T-cell (primary cell): ENCODE measurements at regions not wholly inside any gene's neighbourhood (a gene's known extent, or its start where the extent isn't known, plus 50 kb on each side); places are given as distances from the start of the nearest gene placed in this dataset.

Experiments used
- ATAC-seq, 4 experiments: fragments of 200-7000 bp in 3 of 4; fragments of 150-1000 bp in 1 of 4; cut with Tn5 transposase; replicated peaks in 1 of 4; 1 replicate in 3 of 4; 2 replicates in 1 of 4; pipeline ENCODE4 v1.10.0; 2021; ENCODE audit warnings: moderate library complexity in 3 of 4, mild to moderate bottlenecking in 2 of 4, moderate number of reproducible peaks in 1 of 4
- CTCF ChIA-PET, 2 donors: fragments of 300-600 bp; sonication (Branson Sonifier 250); formaldehyde crosslinking; loops; one replicate each; lab custom pipeline; 2022; ENCODE audit warnings: antibody characterized with exemption in 2 of 2; lab: Charles Lee
- POLR2A ChIA-PET, 2 donors: fragments of 300-600 bp; sonication (Branson Sonifier 250); formaldehyde crosslinking; loops; one replicate each; lab custom pipeline; 2022; ENCODE audit warnings: antibody characterized with exemption in 2 of 2; lab: Charles Lee
- DNase-seq, 35 experiments: peaks; one replicate each; pipeline versions ENCODE4 v3.0.0 to v3.0.0-alpha.2; 2013 to 2023
- H3K27ac ChIP-seq: one replicate; pipeline ENCODE4 v1.5.1; 2013; ENCODE audit warnings: low read length
- H3K27me3 ChIP-seq, 2 experiments: replicated peaks in 1 of 2; 1 replicate in 1 of 2; 2 replicates in 1 of 2; pipeline versions ENCODE4 v1.6.1 to v1.7.0; 2013; ENCODE audit warnings: low read length in 1 of 2, mixed read lengths in 1 of 2; ENCODE audit not compliant: control insufficient read depth in 2 of 2, insufficient read depth in 2 of 2; ENCODE audit errors: extremely low read depth in 1 of 2
- H3K36me3 ChIP-seq, 2 donors: 1 replicate in 1 of 2; 2 replicates in 1 of 2; pipeline versions ENCODE4 v1.6.1 to v1.7.0; 2013; ENCODE audit warnings: low read length in 1 of 2; ENCODE audit not compliant: control insufficient read depth in 2 of 2, insufficient read depth in 1 of 2; ENCODE audit errors: extremely low read depth in 1 of 2
- H3K4me1 ChIP-seq, 2 experiments: 1 replicate in 1 of 2; 2 replicates in 1 of 2; pipeline versions ENCODE4 v1.6.1 to v1.7.0; 2013; ENCODE audit warnings: low read length in 2 of 2, mixed read lengths in 1 of 2; ENCODE audit not compliant: insufficient read depth in 2 of 2, control insufficient read depth in 1 of 2; ENCODE audit errors: extremely low read depth in 1 of 2
- H3K4me3 ChIP-seq, 2 donors: 1 replicate in 1 of 2; 2 replicates in 1 of 2; pipeline versions ENCODE4 v1.5.1 to v1.7.0; 2013; ENCODE audit warnings: mild to moderate bottlenecking in 2 of 2, low read length in 1 of 2, moderate library complexity in 1 of 2; ENCODE audit not compliant: control insufficient read depth in 1 of 2; ENCODE audit errors: extremely low read depth in 1 of 2
- H3K9me3 ChIP-seq: 2 replicates; pipeline ENCODE4 v1.7.0; 2013
- H3K27ac Mint-ChIP-seq, 2 donors: one replicate each; pipeline ENCODE4 v1.8.0; 2020 to 2021; ENCODE audit warnings: mild to moderate bottlenecking in 2 of 2, mixed read lengths in 2 of 2
- H3K27me3 Mint-ChIP-seq, 2 donors: one replicate each; pipeline ENCODE4 v1.8.0; 2021 to 2022; ENCODE audit warnings: mixed read lengths in 2 of 2
- H3K36me3 Mint-ChIP-seq: one replicate; pipeline ENCODE4 v1.8.0; 2021; ENCODE audit warnings: mixed read lengths
- H3K4me1 Mint-ChIP-seq, 3 donors: one replicate each; pipeline ENCODE4 v1.8.0; 2020 to 2022; ENCODE audit warnings: mixed read lengths in 3 of 3, mild to moderate bottlenecking in 1 of 3
- H3K4me3 Mint-ChIP-seq, 3 donors: one replicate each; pipeline ENCODE4 v1.8.0; 2020 to 2022; ENCODE audit warnings: mild to moderate bottlenecking in 3 of 3, mixed read lengths in 3 of 3, moderate library complexity in 3 of 3
- H3K9me3 Mint-ChIP-seq, 3 donors: one replicate each; pipeline ENCODE4 v1.8.0; 2020 to 2022; ENCODE audit warnings: mixed read lengths in 3 of 3
- WGBS: methylation state at CpG from one replicate; pipeline ENCODE4 v1.1.5; 2013; ENCODE audit warnings: missing lambda C conversion rate; ENCODE audit not compliant: insufficient coverage; 5-methylcytosine and 5-hydroxymethylcytosine counted together

DNA sequence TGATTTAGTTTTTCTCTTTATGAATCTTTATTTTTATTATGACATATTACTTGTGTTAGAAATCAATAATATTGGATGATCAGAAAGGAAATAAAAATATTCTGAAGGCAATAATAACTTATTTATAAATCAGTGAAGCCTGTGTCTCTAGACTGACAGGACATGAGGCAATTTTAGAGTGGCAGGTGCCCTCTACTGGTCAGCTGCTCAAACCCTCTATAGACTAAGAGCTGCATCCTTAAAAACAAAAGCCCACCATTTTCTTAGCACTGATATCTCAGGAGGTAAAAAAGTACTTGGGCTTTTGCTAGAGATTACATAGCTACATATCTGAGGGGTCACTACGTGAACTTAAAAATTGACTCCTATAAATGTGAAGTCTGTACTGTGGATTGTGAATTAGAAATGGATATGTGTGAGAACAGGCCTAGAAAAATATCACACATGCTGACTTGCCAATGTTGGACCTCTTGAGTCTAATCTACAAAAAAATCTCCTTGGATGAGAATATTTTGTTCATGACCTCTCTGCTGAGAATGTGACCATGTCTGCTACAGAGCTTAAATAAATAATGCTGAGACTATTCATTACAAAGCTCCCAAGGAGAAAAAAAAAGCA is 597.9 kb upstream of the ADAMTS5 start:
- Mint-ChIP-seq H3K4me3 (no peak overlapping the region), H3K27ac (no peak overlapping the region), H3K27me3 (no peaks in the 10 kb centered on the region), H3K9me3 (peaks cover 0 to 2% (median 0%) of the 10 kb centered on the region in 3 donors), H3K36me3 (no peaks in the 10 kb centered on the region), H3K4me1 (no peaks in the 10 kb centered on the region)
- ChIA-PET CTCF (no interaction called here), POLR2A (no interaction called here)
- Histone ChIP-seq H3K9me3 (no peaks in the 10 kb centered on the region), H3K4me3 (no peak overlapping the region), H3K4me1 (no peaks in the 10 kb centered on the region), H3K27me3 (no peaks in the 10 kb centered on the region), H3K36me3 (no peaks in the 10 kb centered on the region), H3K27ac (no peak overlapping the region)
- no peak for DNase-seq
- no CpG with 5 or more reads among the region's 1 CpG for WGBS
- ATAC-seq = no peak

DNA sequence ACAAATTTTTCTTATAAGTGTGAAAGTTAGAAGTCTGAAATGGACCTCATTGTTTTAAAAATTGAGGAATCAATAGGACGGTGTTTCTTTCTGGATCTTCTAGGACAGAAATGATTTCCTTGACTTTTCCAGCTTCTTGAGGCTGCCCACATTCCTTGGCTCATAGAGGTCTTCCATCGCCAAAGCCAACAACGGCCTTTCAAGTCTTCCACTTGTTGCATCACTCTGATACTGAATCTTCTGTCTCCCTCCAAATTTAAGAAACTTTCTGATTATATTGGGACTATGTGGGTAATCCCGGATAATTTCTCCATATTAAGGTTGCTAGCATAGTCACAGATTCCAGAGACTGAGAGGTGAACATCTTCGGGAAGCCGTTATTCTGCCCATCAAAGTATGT is 595.4 kb upstream of the ADAMTS5 start:
- 80% methylated on average over 2 of the region's 6 CpGs for WGBS
- Histone ChIP-seq H3K9me3 (no peaks in the 10 kb centered on the region), H3K4me1 (no peaks in the 10 kb centered on the region), H3K36me3 (no peaks in the 10 kb centered on the region), H3K27ac (no peak overlapping the region), H3K27me3 (no peaks in the 10 kb centered on the region), H3K4me3 (no peak overlapping the region)
- Mint-ChIP-seq H3K27ac (no peak overlapping the region), H3K4me3 (no peak overlapping the region), H3K9me3 (peaks cover 0 to 6% (median 2%) of the 10 kb centered on the region in 3 donors), H3K4me1 (no peaks in the 10 kb centered on the region), H3K36me3 (no peaks in the 10 kb centered on the region), H3K27me3 (no peaks in the 10 kb centered on the region)
- DNase-seq (no peak), ATAC-seq (no peak)
- POLR2A ChIA-PET = no interaction called here
- CTCF ChIA-PET = no interaction called here

DNA sequence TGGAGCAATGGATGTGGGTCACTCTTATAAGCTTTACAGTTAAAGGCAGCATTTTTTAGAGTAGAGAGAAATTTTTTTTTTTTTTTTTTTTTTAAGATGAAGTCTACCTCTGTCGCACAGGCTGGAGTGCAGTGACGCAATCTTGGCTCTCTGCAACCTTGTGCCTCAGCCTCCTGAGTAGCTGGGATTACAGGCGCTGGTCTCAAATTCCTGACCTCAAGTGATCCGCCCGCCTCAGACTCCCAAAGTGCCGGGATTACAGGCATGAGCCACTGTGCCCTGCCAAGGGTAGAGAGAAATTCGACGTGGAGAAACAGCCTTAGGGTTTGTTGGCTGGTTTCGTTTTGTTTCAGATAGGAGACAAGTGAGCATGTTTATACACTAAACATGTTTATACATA is 594.2 kb upstream of the ADAMTS5 start:
- DNase-seq (no peak), ATAC-seq (no peak)
- WGBS = 90% methylated on average over 3 of the region's 9 CpGs
- Mint-ChIP-seq H3K4me1 (no peaks in the 10 kb centered on the region), H3K9me3 (peaks cover 0 to 6% (median 2%) of the 10 kb centered on the region in 3 donors), H3K4me3 (no peak overlapping the region), H3K36me3 (no peaks in the 10 kb centered on the region), H3K27me3 (no peaks in the 10 kb centered on the region), H3K27ac (no peak overlapping the region)
- no peaks in the 10 kb centered on the region for H3K4me1 ChIP-seq
- no peaks in the 10 kb centered on the region for H3K27me3 ChIP-seq
- H3K9me3 ChIP-seq = no peaks in the 10 kb centered on the region
- ChIA-PET CTCF (no interaction called here), POLR2A (no interaction called here)
- H3K4me3 ChIP-seq = no peak overlapping the region
- H3K27ac ChIP-seq = no peak overlapping the region
- no peaks in the 10 kb centered on the region for H3K36me3 ChIP-seq

DNA sequence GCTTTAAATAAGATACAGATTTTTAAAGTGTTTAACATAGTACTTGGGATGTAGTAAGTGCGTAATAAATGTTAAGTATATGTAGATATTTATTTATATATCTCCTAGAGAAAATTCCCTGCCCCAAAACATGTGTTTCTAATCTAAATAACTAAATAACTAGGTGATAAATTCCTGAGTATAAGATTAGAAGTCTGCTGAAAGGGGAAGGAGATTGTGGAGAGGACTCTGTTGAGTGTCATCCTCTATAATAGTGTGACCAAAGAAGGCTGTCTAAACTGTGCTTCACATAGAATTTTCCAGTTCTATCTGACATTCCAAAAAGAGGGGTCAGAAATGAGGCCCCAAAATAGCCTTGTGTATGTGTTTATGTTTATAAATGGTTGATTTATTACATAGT is 590.5 kb upstream of the ADAMTS5 start:
- no peak for DNase-seq
- Histone ChIP-seq H3K36me3 (no peaks in the 10 kb centered on the region), H3K9me3 (peaks cover 4% of the 10 kb centered on the region), H3K4me1 (no peaks in the 10 kb centered on the region), H3K4me3 (no peak overlapping the region), H3K27me3 (no peaks in the 10 kb centered on the region), H3K27ac (no peak overlapping the region)
- POLR2A ChIA-PET = no interaction called here
- H3K27ac Mint-ChIP-seq = no peak overlapping the region
- WGBS = no CpG with 5 or more reads among the region's 1 CpG
- no peak for ATAC-seq
- peaks cover 7 to 13% (median 8%) of the 10 kb centered on the region in 3 donors for H3K9me3 Mint-ChIP-seq
- no peaks in the 10 kb centered on the region for H3K36me3 Mint-ChIP-seq
- CTCF ChIA-PET = no interaction called here
- no peaks in the 10 kb centered on the region for H3K4me1 Mint-ChIP-seq
- H3K4me3 Mint-ChIP-seq = no peak overlapping the region
- no peaks in the 10 kb centered on the region for H3K27me3 Mint-ChIP-seq

DNA sequence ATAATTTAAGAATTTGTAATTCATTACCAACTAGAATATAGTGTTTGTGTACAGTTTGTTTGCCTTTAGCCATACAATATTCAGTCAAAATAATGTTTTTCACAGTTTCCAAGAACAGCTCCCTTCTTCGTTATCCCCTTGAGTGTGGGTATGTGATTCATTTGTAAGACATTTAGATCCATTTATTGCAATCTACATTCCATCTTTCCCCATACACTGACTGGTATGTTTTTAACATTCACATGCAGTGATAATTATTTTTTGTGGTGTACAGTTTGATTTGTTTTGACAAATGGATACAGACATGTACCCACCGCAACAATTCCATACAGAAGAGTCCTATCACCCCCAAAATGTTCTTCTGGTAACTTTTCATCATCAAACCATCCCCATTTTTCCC is 589.1 kb upstream of the ADAMTS5 start:
- Histone ChIP-seq H3K4me1 (no peaks in the 10 kb centered on the region), H3K9me3 (peaks cover 4% of the 10 kb centered on the region), H3K27ac (no peak overlapping the region), H3K36me3 (no peaks in the 10 kb centered on the region), H3K4me3 (no peak overlapping the region), H3K27me3 (no peaks in the 10 kb centered on the region)
- WGBS = no CpG with 5 or more reads among the region's 2 CpGs
- Mint-ChIP-seq H3K9me3 (peaks cover 13 to 15% (median 13%) of the 10 kb centered on the region in 3 donors), H3K4me1 (no peaks in the 10 kb centered on the region), H3K4me3 (no peak overlapping the region), H3K36me3 (no peaks in the 10 kb centered on the region), H3K27me3 (no peaks in the 10 kb centered on the region), H3K27ac (no peak overlapping the region)
- POLR2A ChIA-PET = no interaction called here
- CTCF ChIA-PET = no interaction called here
- no peak for DNase-seq
- no peak for ATAC-seq

DNA sequence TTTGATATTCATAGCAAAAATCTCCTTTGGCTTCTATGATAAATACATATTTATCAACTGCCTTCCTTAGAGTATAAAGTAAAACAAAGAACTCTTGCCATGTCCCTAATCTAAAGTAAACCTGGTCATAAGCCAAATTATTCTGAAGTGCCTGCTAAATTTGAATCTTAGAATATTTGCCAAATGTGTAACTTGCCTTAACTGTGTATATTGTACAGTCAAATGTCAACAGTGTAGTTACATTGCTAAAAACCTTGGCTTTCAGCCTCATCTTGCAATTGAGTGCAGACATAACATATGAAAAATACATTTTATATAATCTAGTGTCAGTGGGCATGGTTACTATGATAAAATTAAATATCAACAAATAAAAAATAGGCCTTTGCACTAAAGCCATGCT is 583.4 kb upstream of the ADAMTS5 start:
- Mint-ChIP-seq H3K4me3 (no peak overlapping the region), H3K27ac (no peak overlapping the region), H3K27me3 (no peaks in the 10 kb centered on the region), H3K4me1 (no peaks in the 10 kb centered on the region), H3K36me3 (no peaks in the 10 kb centered on the region), H3K9me3 (peaks cover 11 to 20% (median 18%) of the 10 kb centered on the region in 3 donors)
- CTCF ChIA-PET = no interaction called here
- Histone ChIP-seq H3K27me3 (no peaks in the 10 kb centered on the region), H3K36me3 (no peaks in the 10 kb centered on the region), H3K4me1 (no peaks in the 10 kb centered on the region), H3K4me3 (no peak overlapping the region), H3K9me3 (no peaks in the 10 kb centered on the region), H3K27ac (no peak overlapping the region)
- no peak for DNase-seq
- POLR2A ChIA-PET = no interaction called here
- no peak for ATAC-seq

DNA sequence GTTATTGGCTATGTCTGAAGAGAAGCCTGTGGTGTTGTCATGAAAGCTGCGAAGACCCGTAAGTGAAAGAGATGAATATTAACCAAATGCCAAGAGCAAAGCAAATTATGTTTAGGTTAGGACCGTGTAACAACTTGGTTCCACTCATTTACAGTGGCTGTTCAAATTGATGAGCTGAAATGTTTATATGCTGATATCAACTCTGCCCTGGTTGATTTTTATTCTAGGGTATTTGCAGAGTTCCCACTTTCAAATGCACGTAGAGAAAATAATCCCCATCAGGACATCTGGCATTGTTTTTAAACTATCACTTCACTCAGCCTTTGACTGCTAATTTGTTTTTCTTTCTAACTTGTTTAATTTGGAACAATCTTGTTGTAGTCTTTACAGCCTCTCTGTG is 581.6 kb upstream of the ADAMTS5 start:
- H3K4me3 Mint-ChIP-seq = no peak overlapping the region
- no peaks in the 10 kb centered on the region for H3K4me1 Mint-ChIP-seq
- H3K9me3 ChIP-seq = no peaks in the 10 kb centered on the region
- ATAC-seq (no peak), DNase-seq (no peak)
- no peaks in the 10 kb centered on the region for H3K36me3 Mint-ChIP-seq
- H3K27me3 Mint-ChIP-seq = no peaks in the 10 kb centered on the region
- H3K4me3 ChIP-seq = no peak overlapping the region
- no peaks in the 10 kb centered on the region for H3K36me3 ChIP-seq
- H3K4me1 ChIP-seq = no peaks in the 10 kb centered on the region
- H3K9me3 Mint-ChIP-seq = peaks cover 11 to 20% (median 18%) of the 10 kb centered on the region in 3 donors
- H3K27ac ChIP-seq = no peak overlapping the region
- whole genome bisulfite sequencing = 90% methylated on average over 2 of the region's 4 CpGs
- ChIA-PET POLR2A (no interaction called here), CTCF (no interaction called here)
- no peaks in the 10 kb centered on the region for H3K27me3 ChIP-seq
- no peak overlapping the region for H3K27ac Mint-ChIP-seq
